Stomach (tissue), 8 donors: ENCODE measurements at regions not wholly inside any gene's neighbourhood (a gene's known extent, or its start where the extent isn't known, plus 50 kb on each side); places are given as distances from the start of the nearest gene placed in this dataset.

Source experiments
- DNase-seq, 2 donors: peaks; one replicate each; pipeline versions ENCODE4 v3.0.0 to v3.0.0-alpha.2; 2013 to 2019
- H3K27ac ChIP-seq, 5 donors: fragments of 200-600 bp in 4 of 5; sonication (generic) in 4 of 5; one replicate each; pipeline ENCODE4 v1.5.1; 2013 to 2019; ENCODE audit warnings: mild to moderate bottlenecking in 1 of 5, moderate library complexity in 1 of 5
- H3K27me3 ChIP-seq, 3 donors: fragments of 200-600 bp; sonication (generic); one replicate each; pipeline ENCODE4 v1.5.1; 2017 to 2019; ENCODE audit warnings: mixed run types in 1 of 3
- H3K36me3 ChIP-seq, 4 donors: fragments of 200-600 bp; sonication (generic); 1 replicate in 3 of 4; 2 replicates in 1 of 4; pipeline ENCODE4 v1.5.1; 2016 to 2019
- H3K4me1 ChIP-seq, 4 donors: fragments of 200-600 bp; sonication (generic); one replicate each; pipeline ENCODE4 v1.5.1; 2016 to 2019
- H3K4me3 ChIP-seq, 4 donors: fragments of 200-600 bp; sonication (generic) in 3 of 4; one replicate each; pipeline ENCODE4 v1.5.1; 2016 to 2019; ENCODE audit warnings: mild to moderate bottlenecking in 1 of 4
- H3K9me3 ChIP-seq, 4 donors: fragments of 200-600 bp; sonication (generic); one replicate each; pipeline ENCODE4 v1.5.1; 2016 to 2019
- CTCF ChIP-seq, 7 experiments: fragments of 450-650 bp in 4 of 7; fragments of 200-600 bp in 3 of 7; sonication (generic) in 3 of 7; IDR thresholded peaks; one replicate each; pipeline ENCODE4 v1.5.1; 2016 to 2019; ENCODE audit warnings: antibody characterized with exemption in 7 of 7, control low read depth in 2 of 7, mild to moderate bottlenecking in 1 of 7
- EP300 ChIP-seq: sonication (generic); formaldehyde crosslinking; IDR thresholded peaks from one replicate; pipeline ENCODE4 v1.6.1; 2017; ENCODE audit warnings: antibody characterized with exemption
- POLR2A ChIP-seq, 4 donors: fragments of 450-650 bp; IDR thresholded peaks; one replicate each; pipeline ENCODE4 v1.6.1; 2016; ENCODE audit warnings: antibody characterized with exemption in 4 of 4, control low read depth in 2 of 4, mild to moderate bottlenecking in 1 of 4, moderate library complexity in 1 of 4
- POLR2AphosphoS5 ChIP-seq, 3 donors: sonication (generic); formaldehyde crosslinking; IDR thresholded peaks; one replicate each; pipeline ENCODE4 v1.6.1; 2016; ENCODE audit warnings: antibody characterized with exemption in 3 of 3
- WGBS, 5 donors: extraction: QIAGEN DNeasy Blood & Tissue Kit in 3 of 5; methylation state at CpG; one replicate each; pipeline versions ENCODE4 v1.1.5 to v1.1.7; 2013 to 2018; 5-methylcytosine and 5-hydroxymethylcytosine counted together
- intact Hi-C: fragments of 100-400 bp; cut with DNase I; formaldehyde crosslinking; loops from one replicate; pipeline ENCODE4 v1.15.1; 2023; ENCODE audit warnings: low total_unique reads
- donor health status: healthy with polysubstance abuse.
- donor health status: Bipolar disorder and iron deficiency.
- donor health status: healthy.

GRCh38 chr13:59208405-59209195 lies 955.1 kb downstream of the DIAPH3 start:
- Histone ChIP-seq H3K27ac (no peak overlapping the region), H3K4me1 (no peaks in the 10 kb centered on the region), H3K27me3 (no peaks in the 10 kb centered on the region), H3K4me3 (no peak overlapping the region), H3K9me3 (no peaks in the 10 kb centered on the region), H3K36me3 (no peaks in the 10 kb centered on the region)
- DNase-seq: peak in 1 of 2 donors; percentile 66
- TF ChIP-seq POLR2A (IDR thresholded peaks at IDR 0.05) (no peak), EP300 (no peak), POLR2AphosphoS5 (IDR thresholded peaks at IDR 0.05) (no peak), CTCF (IDR thresholded peaks at IDR 0.05) (no peak)
- 50 to 72% (median 61%) methylated on average over 6 of the region's 6 CpGs for WGBS, 5 donors
- intact Hi-C loops: no loop called here

GRCh38 chr13:59210543-59210942 lies 953.2 kb downstream of the DIAPH3 start:
- no peak overlapping the region for H3K27ac ChIP-seq
- no peaks in the 10 kb centered on the region for H3K4me1 ChIP-seq
- peak in 1 of 2 donors; percentile 62 for DNase-seq
- 59 to 95% (median 76%) methylated on average over 1 of the region's 1 CpG for WGBS, 5 donors
- H3K27me3 ChIP-seq: no peaks in the 10 kb centered on the region
- no peaks in the 10 kb centered on the region for H3K9me3 ChIP-seq
- intact Hi-C loops: no loop called here
- no peak for TF ChIP-seq POLR2AphosphoS5 (IDR thresholded peaks at IDR 0.05)
- H3K4me3 ChIP-seq: no peak overlapping the region
- H3K36me3 ChIP-seq: no peaks in the 10 kb centered on the region

- Histone ChIP-seq H3K27me3 (no peaks in the 10 kb centered on the region), H3K36me3 (no peaks in the 10 kb centered on the region), H3K4me1 (no peaks in the 10 kb centered on the region), H3K27ac (no peak overlapping the region), H3K4me3 (no peak overlapping the region), H3K9me3 (no peaks in the 10 kb centered on the region)
- DNase-seq: no peak
- 67 to 90% (median 79%) methylated on average over 3 of the region's 3 CpGs for WGBS, 5 donors
- TF ChIP-seq CTCF (IDR thresholded peaks at IDR 0.05) (no peak), POLR2AphosphoS5 (IDR thresholded peaks at IDR 0.05) (no peak), POLR2A (IDR thresholded peaks at IDR 0.05) (no peak), EP300 (no peak)
- intact Hi-C loops: no loop called here
Observed at GRCh38 chr13:59211606-59212005, 952.1 kb downstream of the DIAPH3 start.

- WGBS, 5 donors: 50 to 69% (median 60%) methylated on average over 3 of the region's 3 CpGs
- no peaks in the 10 kb centered on the region for H3K9me3 ChIP-seq
- intact Hi-C loops: no loop called here
Observed at GRCh38 chr13:59229401-59229800, 934.3 kb downstream of the DIAPH3 start.

More at GRCh38 chr13:59229401-59229800, 934.3 kb downstream of the DIAPH3 start:
- H3K27me3 ChIP-seq: no peaks in the 10 kb centered on the region
- H3K4me3 ChIP-seq: no peak overlapping the region
- H3K27ac ChIP-seq: no peak overlapping the region
- H3K4me1 ChIP-seq: no peaks in the 10 kb centered on the region
- no peaks in the 10 kb centered on the region for H3K36me3 ChIP-seq
- no peak for DNase-seq
- TF ChIP-seq POLR2AphosphoS5 (IDR thresholded peaks at IDR 0.05): no peak
- no peak for TF ChIP-seq CTCF (IDR thresholded peaks at IDR 0.05)
- TF ChIP-seq EP300: no peak
- TF ChIP-seq POLR2A (IDR thresholded peaks at IDR 0.05): no peak
